GM13976 (cell line): ENCODE measurements at regions not wholly inside any gene's neighbourhood (a gene's known extent, or its start where the extent isn't known, plus 50 kb on each side); places are given as distances from the start of the nearest gene placed in this dataset.

Experiments used
- DNase-seq: peaks from one replicate; pipeline ENCODE4 v3.0.0; 2012; ENCODE audit warnings: low spot score
- in situ Hi-C: fragments of 300-500 bp; cut with MboI; formaldehyde crosslinking; loops from one replicate; pipeline ENCODE4 v1.12.0; 2022; ENCODE audit warnings: low sequenced_read_pairs, mixed read lengths, inconsistent platforms; ENCODE audit not compliant: unreplicated experiment
- TF ChIP-seq, protein P1 (sequence below): IDR thresholded peaks from 2 replicates; pipeline ENCODE4 v1.5.1; 2012; ENCODE audit warnings: borderline replicate concordance, mild to moderate bottlenecking; ENCODE audit not compliant: insufficient read depth; ENCODE audit errors: extremely low read depth, missing control alignments, control extremely low read depth

DNA sequence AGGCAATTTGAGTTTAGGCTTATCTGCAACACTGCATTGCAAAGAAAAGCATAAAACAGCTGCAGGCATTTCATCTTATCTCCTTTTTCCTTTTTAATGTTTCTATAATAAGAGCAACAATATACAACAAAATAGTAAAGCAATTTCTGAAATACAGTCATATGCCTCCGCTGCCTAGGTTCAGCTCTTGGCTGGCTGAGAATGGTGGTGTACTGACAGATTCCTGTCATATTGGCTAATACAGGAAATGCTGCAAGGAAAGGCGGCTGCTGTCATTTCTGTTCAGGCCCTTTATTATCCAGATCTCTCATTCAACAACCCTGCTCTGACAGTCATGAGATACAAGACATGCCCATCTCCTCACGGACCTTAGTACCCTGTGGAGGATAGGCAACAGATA lies 677.0 kb downstream of the TAF11L14 start:
- TF ChIP-seq, protein P1, sequence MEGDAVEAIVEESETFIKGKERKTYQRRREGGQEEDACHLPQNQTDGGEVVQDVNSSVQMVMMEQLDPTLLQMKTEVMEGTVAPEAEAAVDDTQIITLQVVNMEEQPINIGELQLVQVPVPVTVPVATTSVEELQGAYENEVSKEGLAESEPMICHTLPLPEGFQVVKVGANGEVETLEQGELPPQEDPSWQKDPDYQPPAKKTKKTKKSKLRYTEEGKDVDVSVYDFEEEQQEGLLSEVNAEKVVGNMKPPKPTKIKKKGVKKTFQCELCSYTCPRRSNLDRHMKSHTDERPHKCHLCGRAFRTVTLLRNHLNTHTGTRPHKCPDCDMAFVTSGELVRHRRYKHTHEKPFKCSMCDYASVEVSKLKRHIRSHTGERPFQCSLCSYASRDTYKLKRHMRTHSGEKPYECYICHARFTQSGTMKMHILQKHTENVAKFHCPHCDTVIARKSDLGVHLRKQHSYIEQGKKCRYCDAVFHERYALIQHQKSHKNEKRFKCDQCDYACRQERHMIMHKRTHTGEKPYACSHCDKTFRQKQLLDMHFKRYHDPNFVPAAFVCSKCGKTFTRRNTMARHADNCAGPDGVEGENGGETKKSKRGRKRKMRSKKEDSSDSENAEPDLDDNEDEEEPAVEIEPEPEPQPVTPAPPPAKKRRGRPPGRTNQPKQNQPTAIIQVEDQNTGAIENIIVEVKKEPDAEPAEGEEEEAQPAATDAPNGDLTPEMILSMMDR: no peak
- DNase-seq: no peak
- in situ Hi-C loops: loop anchor here (10.0 kb wide), 1 partner anchor 1096 kb away; the partner anchor contains the start of gene BASP1

DNA sequence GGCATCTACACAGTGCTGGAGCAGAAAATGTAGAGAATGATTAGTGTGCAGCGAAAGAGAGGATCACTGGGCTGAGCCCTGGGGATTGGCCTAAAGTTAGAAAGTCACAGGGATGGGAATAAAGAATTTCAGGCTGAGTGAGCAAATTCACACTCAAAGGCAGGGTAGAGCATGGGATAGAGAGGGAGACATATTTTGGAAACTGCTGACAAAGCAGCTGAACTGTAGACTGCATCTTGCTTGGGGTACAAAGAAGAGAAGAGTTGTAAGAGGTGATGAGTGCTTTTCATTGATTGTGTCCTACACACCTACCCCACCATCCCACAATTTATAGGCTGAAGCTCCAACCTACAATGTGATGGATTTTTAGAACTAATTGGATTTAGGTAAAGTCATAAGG lies 677.8 kb downstream of the TAF11L14 start:
- in situ Hi-C loops: loop anchor here (10.0 kb wide), 1 partner anchor 1097 kb away; the partner anchor contains the start of gene BASP1
- TF ChIP-seq, protein P1: no peak
- no peak for DNase-seq

DNA sequence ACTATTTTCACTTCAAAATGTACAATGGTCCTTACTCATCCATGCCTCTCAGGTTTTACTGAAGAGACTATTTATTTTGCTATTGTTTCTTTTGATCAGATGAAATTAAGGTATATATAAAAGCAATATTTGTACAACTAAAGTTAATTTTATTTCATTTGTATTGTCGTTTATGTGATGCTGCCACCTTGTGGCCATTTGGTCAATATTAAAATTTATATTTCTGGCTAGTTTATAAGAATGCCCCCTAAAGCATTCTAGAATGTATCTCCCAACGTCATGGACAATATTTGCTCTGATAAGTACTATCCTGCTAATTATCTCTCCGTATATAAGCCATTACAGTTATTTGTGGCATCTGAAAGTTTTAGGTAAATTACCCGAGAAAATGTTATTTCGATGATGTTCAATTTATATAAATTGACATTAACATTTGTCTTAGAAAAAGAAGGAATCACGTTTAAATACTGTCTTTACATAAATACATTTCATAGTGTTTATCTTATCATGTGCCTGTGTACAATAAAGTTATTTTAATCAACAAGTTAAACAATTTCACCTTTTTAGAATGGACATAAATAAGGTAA lies 680.0 kb downstream of the TAF11L14 start:
- TF ChIP-seq, protein P1: peak; percentile 41
- peak; percentile 20 for DNase-seq
- in situ Hi-C loops: loop anchor here (10.0 kb wide), 1 partner anchor 1099 kb away; the partner anchor contains the start of gene BASP1

DNA sequence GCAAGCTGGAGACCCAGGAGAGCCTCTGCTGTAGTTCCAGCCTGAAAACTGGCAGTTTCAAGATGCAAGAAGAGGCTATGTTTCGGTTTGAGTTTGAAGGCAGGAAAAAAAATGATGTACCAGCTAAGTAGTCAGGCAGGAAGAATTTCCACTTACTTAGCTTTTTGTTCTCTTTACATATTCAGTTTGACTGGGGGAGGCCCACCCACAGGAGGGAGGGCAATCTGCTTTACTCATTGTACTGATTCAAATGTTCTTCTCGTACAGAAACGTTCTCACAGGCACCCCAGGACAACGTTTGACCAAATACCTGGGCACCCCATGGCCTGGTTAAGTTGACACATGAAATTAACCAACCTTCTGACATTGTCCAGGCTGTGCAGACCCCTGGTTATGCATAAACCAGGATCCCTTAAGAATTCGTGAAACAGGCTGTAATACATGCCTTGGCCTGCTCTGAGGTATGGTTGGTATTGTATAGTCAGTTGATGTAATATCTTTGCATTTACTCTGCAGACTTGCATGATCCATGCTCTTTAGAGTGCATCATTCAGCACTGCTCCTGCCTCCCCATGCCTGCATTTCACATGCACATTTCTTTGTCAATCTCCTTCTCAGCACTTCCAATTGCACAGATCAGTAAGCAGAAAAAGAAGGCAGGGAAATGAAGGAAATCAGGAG lies 687.1 kb downstream of the TAF11L14 start:
- in situ Hi-C loops: no loop called here
- no peak for DNase-seq
- TF ChIP-seq, protein P1: no peak

DNA sequence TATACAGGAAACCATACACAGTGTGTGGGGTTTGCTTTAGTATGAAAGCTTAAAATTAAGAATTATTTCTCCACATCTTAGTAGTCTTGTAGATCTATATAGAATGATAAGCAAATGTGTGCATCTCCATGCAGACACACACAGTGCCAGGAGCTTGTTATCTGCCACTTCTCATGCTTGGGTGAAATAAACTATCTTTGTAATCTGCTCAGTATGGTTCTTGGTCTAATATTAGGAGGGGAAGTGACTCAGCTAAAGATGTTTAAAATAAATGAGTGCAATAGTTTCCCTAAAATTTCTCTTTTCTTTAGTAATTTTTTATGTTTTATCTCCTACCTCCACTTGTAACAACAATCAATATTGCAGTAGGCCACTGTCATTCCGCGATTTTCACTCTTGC lies 689.6 kb downstream of the TAF11L14 start:
- TF ChIP-seq, protein P1: no peak
- in situ Hi-C loops: no loop called here
- DNase-seq: no peak

DNA sequence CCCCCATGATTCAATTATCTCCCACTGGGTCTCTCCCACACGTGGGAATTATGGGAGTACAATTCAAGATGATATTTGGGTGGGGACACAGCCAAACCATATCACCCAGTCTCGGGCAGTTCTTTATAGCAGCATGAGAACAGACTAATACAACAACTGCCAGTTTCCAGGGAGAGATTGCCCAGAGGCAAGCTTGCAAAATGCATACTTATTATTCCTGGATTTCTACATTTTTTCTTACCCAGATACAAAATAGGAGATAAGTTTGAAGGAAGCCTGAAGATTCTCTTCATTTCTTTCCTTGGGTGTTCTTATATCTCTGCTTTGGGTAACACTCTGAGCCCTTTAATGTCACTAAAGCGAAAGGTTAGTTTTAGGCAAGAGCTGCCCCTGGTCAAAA lies 691.2 kb downstream of the TAF11L14 start:
- DNase-seq: no peak
- TF ChIP-seq, protein P1: no peak
- in situ Hi-C loops: no loop called here
